ENCODE measurements at regions not wholly inside any gene's neighbourhood (a gene's known extent, or its start where the extent isn't known, plus 50 kb on each side); places are given as distances from the start of the nearest gene placed in this dataset.

DNA sequence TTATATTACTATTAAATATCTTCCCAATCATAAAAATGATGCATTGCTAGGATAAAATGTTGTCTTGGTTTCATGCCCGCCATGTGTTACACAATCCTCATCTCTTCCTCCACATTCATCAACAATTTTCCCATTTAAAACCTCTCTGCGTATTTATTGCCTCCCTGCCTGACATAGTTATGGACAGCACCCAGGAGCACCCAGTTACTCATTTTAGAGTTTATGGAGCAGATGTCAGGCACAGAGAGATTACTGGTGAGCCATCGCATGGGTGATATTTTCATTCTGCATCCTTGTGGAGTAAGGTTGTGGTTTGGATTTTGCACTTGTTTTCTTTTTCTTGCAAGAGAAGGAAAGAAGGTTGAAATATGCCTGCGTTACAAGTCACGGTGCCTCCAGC lies 116.7 kb upstream of the NPAS2 start:
- TF ChIP-seq CTCF (IDR thresholded peaks at IDR 0.05) (no peak), POLR2A (IDR thresholded peaks at IDR 0.05) (no peak)
- no peak for DNase-seq
- H3K4me3 ChIP-seq = no peak overlapping the region
- H3K9me3 ChIP-seq = no peaks in the 10 kb centered on the region
- H3K27me3 ChIP-seq = no peaks in the 10 kb centered on the region
- no peak overlapping the region for H3K27ac ChIP-seq
- H3K4me1 ChIP-seq = no peaks in the 10 kb centered on the region
- H3K36me3 ChIP-seq = no peaks in the 10 kb centered on the region

- no peaks in the 10 kb centered on the region for H3K27me3 ChIP-seq
- no peaks in the 10 kb centered on the region for H3K9me3 ChIP-seq
- TF ChIP-seq POLR2A (IDR thresholded peaks at IDR 0.05) (no peak), CTCF (IDR thresholded peaks at IDR 0.05) (no peak)
Measured at GRCh38 chr2:100703739-100704138, 116.2 kb upstream of the NPAS2 start.

GRCh38 chr2:100704156-100704555 lies 115.8 kb upstream of the NPAS2 start:
- Histone ChIP-seq H3K27ac (no peak overlapping the region), H3K4me3 (no peak overlapping the region), H3K27me3 (no peaks in the 10 kb centered on the region), H3K9me3 (no peaks in the 10 kb centered on the region), H3K36me3 (no peaks in the 10 kb centered on the region), H3K4me1 (no peaks in the 10 kb centered on the region)
- no peak for DNase-seq
- no peak for TF ChIP-seq CTCF (IDR thresholded peaks at IDR 0.05)
- no peak for TF ChIP-seq POLR2A (IDR thresholded peaks at IDR 0.05)

More at GRCh38 chr2:100703739-100704138, 116.2 kb upstream of the NPAS2 start:
- Histone ChIP-seq H3K27ac (no peak overlapping the region), H3K4me1 (no peaks in the 10 kb centered on the region), H3K4me3 (no peak overlapping the region), H3K36me3 (no peaks in the 10 kb centered on the region)
- DNase-seq = no peak

DNA sequence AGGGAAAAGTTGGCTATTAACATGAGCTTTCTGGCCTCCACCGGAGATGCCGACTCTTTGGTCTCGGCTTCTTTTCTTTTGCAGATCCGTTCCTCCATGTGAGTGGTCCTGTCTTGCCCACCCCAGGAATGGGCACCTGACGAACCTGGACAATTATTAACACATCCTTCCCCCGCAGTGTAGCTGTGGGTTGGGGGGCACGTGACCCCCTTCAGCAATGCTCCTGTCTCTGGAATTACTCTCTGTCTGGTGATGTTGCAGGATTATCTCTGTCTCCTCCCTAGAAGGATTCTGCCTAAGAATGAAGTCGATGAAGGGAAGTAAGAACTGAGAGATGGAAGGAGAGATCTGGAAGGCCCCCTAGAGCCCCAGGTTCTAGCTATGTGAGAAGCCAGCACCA lies 115.2 kb upstream of the NPAS2 start:
- Histone ChIP-seq H3K9me3 (no peaks in the 10 kb centered on the region), H3K27ac (no peak overlapping the region), H3K27me3 (no peaks in the 10 kb centered on the region), H3K36me3 (no peaks in the 10 kb centered on the region), H3K4me3 (no peak overlapping the region), H3K4me1 (no peaks in the 10 kb centered on the region)
- no peak for DNase-seq
- TF ChIP-seq POLR2A (IDR thresholded peaks at IDR 0.05) (no peak), CTCF (IDR thresholded peaks at IDR 0.05) (no peak)

DNA sequence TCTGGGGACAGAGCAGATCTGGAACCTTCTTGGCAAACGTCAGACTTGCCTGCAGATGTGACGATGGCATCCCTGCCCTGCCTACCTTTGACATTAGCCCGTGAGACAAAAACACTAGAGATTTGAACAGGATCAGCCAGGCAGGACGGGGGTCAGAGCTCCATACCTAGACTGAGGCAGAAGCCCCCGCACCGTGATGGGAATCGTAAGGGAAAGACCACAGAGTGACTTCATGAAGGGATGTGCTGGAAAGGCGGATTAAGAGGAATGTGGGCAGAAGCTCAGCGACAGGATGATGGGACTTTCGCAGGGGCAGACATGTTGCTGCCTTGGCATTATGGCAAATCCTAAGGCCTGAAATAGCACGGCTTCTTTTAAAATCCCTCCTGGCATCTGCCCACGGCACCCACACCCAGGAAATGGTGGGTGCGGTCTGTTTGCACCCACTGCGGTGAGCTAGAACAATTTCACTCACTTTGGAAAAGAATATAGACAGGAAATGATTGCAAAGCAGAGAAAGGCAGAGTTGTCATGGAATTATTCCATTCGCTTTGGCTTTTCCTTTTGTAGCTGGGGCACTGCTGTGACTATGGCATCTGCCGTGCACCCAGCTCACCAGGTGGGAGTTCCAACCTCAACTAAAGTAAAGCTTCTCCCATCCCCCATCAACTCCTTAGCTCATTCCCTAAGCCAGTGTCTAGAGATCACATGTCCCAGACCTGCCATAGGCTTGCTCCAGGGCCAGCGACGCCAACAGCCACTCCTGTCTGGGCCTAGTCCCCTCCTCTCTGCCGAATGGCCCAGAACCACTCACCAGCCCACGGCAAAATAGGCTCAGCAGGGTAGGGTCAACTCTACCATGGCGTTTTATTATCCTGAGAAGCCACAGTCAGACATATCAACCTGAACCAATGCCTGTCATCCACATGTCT lies 112.7 kb upstream of the NPAS2 start:
- no peak for DNase-seq
- H3K27me3 ChIP-seq = no peaks in the 10 kb centered on the region
- H3K27ac ChIP-seq = no peak overlapping the region
- TF ChIP-seq POLR2A (IDR thresholded peaks at IDR 0.05) = no peak
- no peak for TF ChIP-seq CTCF (IDR thresholded peaks at IDR 0.05)
- no peaks in the 10 kb centered on the region for H3K9me3 ChIP-seq
- H3K4me1 ChIP-seq = no peaks in the 10 kb centered on the region
- no peaks in the 10 kb centered on the region for H3K36me3 ChIP-seq
- no peak overlapping the region for H3K4me3 ChIP-seq

Data from Peyer's patch (tissue), 4 donors.